PC-9 (cell line): ENCODE measurements at regions not wholly inside any gene's neighbourhood (a gene's known extent, or its start where the extent isn't known, plus 50 kb on each side); places are given as distances from the start of the nearest gene placed in this dataset.

Experiments used
- EZH2 ChIP-seq: fragments of 200-600 bp; sonication (generic); IDR thresholded peaks from 2 replicates; pipeline ENCODE4 v1.8.0; 2017; ENCODE audit warnings: antibody characterized with exemption, low read depth
- TF ChIP-seq, protein P1 (sequence below): fragments of 200-600 bp; sonication (generic); conservative IDR thresholded peaks from 2 replicates; pipeline ENCODE4 v1.6.1; 2017; ENCODE audit warnings: mixed run types, antibody characterized with exemption, mild to moderate bottlenecking, moderate library complexity

DNA sequence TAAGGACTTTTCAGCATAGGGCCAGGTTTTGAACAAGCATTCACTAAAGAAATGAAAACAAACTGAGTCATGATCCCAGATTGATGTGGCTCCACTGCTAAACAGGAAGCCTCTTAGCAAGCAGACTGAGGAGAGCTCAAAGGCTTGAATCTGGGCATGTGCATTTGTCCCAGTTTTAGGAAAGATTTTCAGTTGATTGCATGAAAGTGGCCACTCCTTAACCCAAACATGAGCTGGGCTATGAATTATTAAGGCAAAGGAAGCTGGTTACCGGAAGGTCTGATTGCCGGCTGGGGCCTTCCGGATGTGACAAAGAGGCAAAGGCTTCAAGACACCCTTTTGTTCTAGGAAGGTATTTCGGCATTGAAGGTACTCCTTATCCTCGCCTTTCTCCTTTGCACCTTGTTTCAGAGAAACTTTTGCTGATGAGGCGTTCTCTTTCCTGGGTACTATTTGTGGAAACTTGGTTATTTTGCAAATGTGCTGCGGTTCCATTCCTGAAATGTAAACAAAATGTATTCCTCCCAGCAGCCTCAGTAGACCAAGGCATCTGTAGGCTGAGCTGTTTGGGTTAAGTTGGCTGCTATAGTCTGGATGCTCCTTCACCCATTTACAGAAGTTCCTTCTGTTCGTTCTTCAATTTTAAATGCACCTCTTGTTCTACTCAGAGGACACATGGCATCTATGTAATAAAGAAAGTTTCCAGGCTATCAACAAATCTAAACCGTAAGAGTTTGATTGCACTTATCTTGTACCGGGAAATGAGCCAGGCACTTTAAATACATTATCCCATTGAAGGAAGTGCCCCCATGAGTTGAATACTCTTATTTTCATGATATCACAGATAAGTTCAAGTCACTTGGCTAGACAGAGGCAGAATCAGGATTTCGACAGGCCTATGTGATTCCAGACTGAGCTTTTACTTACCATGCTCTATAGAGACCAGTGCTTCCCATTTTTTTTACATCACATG is 115.6 kb upstream of the METAP2 start:
- no peak for TF ChIP-seq EZH2
- TF ChIP-seq, protein P1, sequence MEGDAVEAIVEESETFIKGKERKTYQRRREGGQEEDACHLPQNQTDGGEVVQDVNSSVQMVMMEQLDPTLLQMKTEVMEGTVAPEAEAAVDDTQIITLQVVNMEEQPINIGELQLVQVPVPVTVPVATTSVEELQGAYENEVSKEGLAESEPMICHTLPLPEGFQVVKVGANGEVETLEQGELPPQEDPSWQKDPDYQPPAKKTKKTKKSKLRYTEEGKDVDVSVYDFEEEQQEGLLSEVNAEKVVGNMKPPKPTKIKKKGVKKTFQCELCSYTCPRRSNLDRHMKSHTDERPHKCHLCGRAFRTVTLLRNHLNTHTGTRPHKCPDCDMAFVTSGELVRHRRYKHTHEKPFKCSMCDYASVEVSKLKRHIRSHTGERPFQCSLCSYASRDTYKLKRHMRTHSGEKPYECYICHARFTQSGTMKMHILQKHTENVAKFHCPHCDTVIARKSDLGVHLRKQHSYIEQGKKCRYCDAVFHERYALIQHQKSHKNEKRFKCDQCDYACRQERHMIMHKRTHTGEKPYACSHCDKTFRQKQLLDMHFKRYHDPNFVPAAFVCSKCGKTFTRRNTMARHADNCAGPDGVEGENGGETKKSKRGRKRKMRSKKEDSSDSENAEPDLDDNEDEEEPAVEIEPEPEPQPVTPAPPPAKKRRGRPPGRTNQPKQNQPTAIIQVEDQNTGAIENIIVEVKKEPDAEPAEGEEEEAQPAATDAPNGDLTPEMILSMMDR = no peak
